Loucy (cell line): ENCODE measurements at regions not wholly inside any gene's neighbourhood (a gene's known extent, or its start where the extent isn't known, plus 50 kb on each side); places are given as distances from the start of the nearest gene placed in this dataset.

Source experiments
- H2AFZ ChIP-seq: fragments of 200-600 bp; sonication (generic); 2 replicates; pipeline ENCODE4 v1.6.0; 2016; ENCODE audit warnings: antibody characterized with exemption, mild to moderate bottlenecking, low read length, moderate library complexity
- H3F3A ChIP-seq: fragments of 200-600 bp; 2 replicates; pipeline ENCODE4 v1.6.0; 2016; ENCODE audit warnings: antibody characterized with exemption, low read depth, mild to moderate bottlenecking
- H3K27me3 ChIP-seq: fragments of 200-600 bp; sonication (generic); 2 replicates; pipeline ENCODE4 v1.6.1; 2014; ENCODE audit warnings: low read length, mild to moderate bottlenecking; ENCODE audit not compliant: insufficient read depth, poor library complexity, severe bottlenecking
- H3K36me3 ChIP-seq: fragments of 200-600 bp; sonication (generic); 2 replicates; pipeline ENCODE4 v1.6.1; 2016; ENCODE audit warnings: low read length; ENCODE audit not compliant: insufficient read depth
- H3K4me1 ChIP-seq: fragments of 200-600 bp; sonication (generic); 2 replicates; pipeline ENCODE4 v1.5.1; 2014; ENCODE audit warnings: low read length, mild to moderate bottlenecking; ENCODE audit not compliant: insufficient read depth, poor library complexity, severe bottlenecking
- H3K4me2 ChIP-seq: fragments of 200-600 bp; sonication (generic); 2 replicates; pipeline ENCODE4 v1.6.0; 2014; ENCODE audit warnings: antibody characterized with exemption, low read length, low read depth, mild to moderate bottlenecking; ENCODE audit not compliant: poor library complexity, severe bottlenecking
- H3K4me3 ChIP-seq: fragments of 200-600 bp; sonication (generic); 2 replicates; pipeline ENCODE4 v1.5.1; 2014; ENCODE audit warnings: low read length, mild to moderate bottlenecking, mixed read lengths; ENCODE audit not compliant: poor library complexity, severe bottlenecking
- H3K79me2 ChIP-seq: fragments of 200-600 bp; sonication (generic); 2 replicates; pipeline ENCODE4 v1.6.1; 2014; ENCODE audit warnings: low read length; ENCODE audit not compliant: insufficient read depth
- H3K9ac ChIP-seq: fragments of 200-600 bp; sonication (generic); 2 replicates; pipeline ENCODE4 v1.6.0; 2014; ENCODE audit warnings: mild to moderate bottlenecking, low read depth, low read length, moderate library complexity; ENCODE audit not compliant: poor library complexity, severe bottlenecking
- H3K9me2 ChIP-seq: fragments of 200-600 bp; sonication (generic); replicated peaks from 2 replicates; pipeline ENCODE4 v1.6.1; 2016; ENCODE audit warnings: low read depth, low read length, mixed read lengths
- H3K9me3 ChIP-seq: fragments of 200-600 bp; sonication (generic); 2 replicates; pipeline ENCODE4 v1.6.1; 2014; ENCODE audit warnings: mild to moderate bottlenecking, antibody characterized with exemption, low read length, low read depth; ENCODE audit not compliant: insufficient read depth
- H4K20me1 ChIP-seq: fragments of 200-600 bp; sonication (generic); 2 replicates; pipeline ENCODE4 v1.6.0; 2014; ENCODE audit warnings: antibody characterized with exemption, low read length, mild to moderate bottlenecking; ENCODE audit not compliant: insufficient read depth, poor library complexity, severe bottlenecking
- EZH2phosphoT487 ChIP-seq: fragments of 200-600 bp; IDR thresholded peaks from 2 replicates; pipeline ENCODE4 v1.6.1; 2018; ENCODE audit warnings: antibody characterized with exemption, mild to moderate bottlenecking, moderate library complexity, borderline replicate concordance
- TF ChIP-seq, protein P1 (sequence below): fragments of 200-600 bp; sonication (generic); conservative IDR thresholded peaks from 2 replicates; pipeline ENCODE4 v1.5.1; 2014; ENCODE audit warnings: mild to moderate bottlenecking, antibody characterized with exemption, low read length

DNA sequence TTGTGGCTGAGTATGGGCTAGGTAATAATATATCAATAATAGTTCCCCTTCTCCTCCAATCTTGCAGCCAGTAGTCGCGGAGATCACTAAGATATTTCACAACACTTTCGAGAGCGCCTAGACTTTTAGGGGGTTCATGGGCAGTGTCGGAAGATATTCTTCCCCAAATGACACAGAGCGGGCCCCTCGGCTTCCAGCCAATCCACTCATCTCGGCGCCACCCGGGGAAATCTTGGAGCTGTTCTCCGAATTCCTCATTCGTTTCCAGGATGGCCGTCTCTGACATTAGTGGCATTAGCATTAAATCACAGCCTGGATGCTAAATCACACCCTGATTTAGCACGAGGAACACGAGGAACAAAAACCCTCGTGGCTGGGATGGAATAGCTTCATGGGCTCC is 437.7 kb downstream of the ZNF516 start:
- H3K9me3 ChIP-seq: 0 out of 2 replicates have a peak, but pooled peaks cover 3% of the 10 kb centered on the region
- no peaks in the 10 kb centered on the region for H3K79me2 ChIP-seq
- no peaks in the 10 kb centered on the region for H3K27me3 ChIP-seq
- TF ChIP-seq, protein P1, sequence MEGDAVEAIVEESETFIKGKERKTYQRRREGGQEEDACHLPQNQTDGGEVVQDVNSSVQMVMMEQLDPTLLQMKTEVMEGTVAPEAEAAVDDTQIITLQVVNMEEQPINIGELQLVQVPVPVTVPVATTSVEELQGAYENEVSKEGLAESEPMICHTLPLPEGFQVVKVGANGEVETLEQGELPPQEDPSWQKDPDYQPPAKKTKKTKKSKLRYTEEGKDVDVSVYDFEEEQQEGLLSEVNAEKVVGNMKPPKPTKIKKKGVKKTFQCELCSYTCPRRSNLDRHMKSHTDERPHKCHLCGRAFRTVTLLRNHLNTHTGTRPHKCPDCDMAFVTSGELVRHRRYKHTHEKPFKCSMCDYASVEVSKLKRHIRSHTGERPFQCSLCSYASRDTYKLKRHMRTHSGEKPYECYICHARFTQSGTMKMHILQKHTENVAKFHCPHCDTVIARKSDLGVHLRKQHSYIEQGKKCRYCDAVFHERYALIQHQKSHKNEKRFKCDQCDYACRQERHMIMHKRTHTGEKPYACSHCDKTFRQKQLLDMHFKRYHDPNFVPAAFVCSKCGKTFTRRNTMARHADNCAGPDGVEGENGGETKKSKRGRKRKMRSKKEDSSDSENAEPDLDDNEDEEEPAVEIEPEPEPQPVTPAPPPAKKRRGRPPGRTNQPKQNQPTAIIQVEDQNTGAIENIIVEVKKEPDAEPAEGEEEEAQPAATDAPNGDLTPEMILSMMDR: no peak
- TF ChIP-seq EZH2phosphoT487: no peak
- no peak overlapping the region for H3K4me3 ChIP-seq
- no peaks in the 10 kb centered on the region for H3K4me1 ChIP-seq
- H3K4me2 ChIP-seq: no peak overlapping the region
- no peaks in the 10 kb centered on the region for H3F3A ChIP-seq
- H3K9ac ChIP-seq: no peak overlapping the region
- no peaks in the 10 kb centered on the region for H4K20me1 ChIP-seq
- H3K9me2 ChIP-seq: no peaks in the 10 kb centered on the region
- no peak overlapping the region for H2AFZ ChIP-seq
- H3K36me3 ChIP-seq: no peaks in the 10 kb centered on the region

DNA sequence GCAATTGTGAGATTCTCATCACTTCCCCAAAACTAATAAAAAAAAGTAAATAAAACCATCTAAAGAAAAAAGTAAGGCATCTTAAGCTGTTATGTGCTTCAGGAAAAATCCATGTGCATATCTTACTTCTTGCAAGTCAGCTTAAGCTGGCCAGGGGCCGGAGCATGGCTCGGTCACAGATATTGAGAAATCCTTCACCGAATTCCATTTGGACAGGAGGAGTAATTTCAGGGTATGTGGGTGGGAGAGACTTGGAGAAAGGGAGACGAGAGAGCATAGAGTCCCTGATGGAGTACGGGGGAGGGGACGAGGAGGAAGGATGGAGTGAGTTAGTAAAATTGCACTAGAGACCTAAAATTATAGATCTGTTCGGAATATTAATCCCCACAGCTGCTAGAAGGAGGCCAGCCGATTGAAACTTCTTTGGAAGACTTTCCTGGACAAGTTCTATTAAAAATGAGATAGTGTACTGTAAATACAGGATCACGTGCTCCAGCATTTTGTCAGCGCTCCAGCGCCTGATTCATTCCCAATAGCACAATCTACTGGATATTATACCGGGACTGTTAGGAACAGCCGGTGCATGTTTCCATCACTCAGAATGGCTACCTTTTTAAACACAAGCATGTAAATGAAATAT is 438.5 kb downstream of the ZNF516 start:
- H3K27me3 ChIP-seq: no peaks in the 10 kb centered on the region
- no peak overlapping the region for H3K4me2 ChIP-seq
- no peaks in the 10 kb centered on the region for H4K20me1 ChIP-seq
- H3K79me2 ChIP-seq: no peaks in the 10 kb centered on the region
- H3K9me3 ChIP-seq: 0 out of 2 replicates have a peak, but pooled peaks cover 3% of the 10 kb centered on the region
- H3F3A ChIP-seq: no peaks in the 10 kb centered on the region
- H3K9ac ChIP-seq: no peak overlapping the region
- no peaks in the 10 kb centered on the region for H3K4me1 ChIP-seq
- no peak overlapping the region for H2AFZ ChIP-seq
- H3K4me3 ChIP-seq: no peak overlapping the region
- no peaks in the 10 kb centered on the region for H3K36me3 ChIP-seq
- TF ChIP-seq, protein P1: no peak
- no peak for TF ChIP-seq EZH2phosphoT487
- H3K9me2 ChIP-seq: no peaks in the 10 kb centered on the region

DNA sequence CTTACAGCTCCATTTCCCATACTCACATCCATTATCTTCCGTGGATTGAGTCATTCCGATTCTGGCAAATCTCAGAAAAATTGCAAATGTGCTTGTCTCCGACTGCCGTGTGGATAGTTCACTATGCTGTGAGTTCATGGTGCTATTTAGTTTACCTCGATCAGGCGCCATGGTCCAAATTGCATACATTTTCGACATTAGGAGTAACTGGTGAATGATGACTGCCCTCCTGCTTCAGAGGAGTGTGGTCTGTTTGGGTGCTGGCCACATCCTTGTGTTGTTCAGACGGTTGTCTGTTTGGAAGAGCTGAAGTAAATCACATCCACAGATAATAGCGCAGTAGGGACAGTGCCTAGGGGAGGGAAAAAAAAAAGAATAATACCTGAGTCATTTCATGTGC is 439.5 kb downstream of the ZNF516 start:
- no peaks in the 10 kb centered on the region for H3F3A ChIP-seq
- no peaks in the 10 kb centered on the region for H3K4me1 ChIP-seq
- 0 out of 2 replicates have a peak, but pooled peaks cover 3% of the 10 kb centered on the region for H3K9me3 ChIP-seq
- TF ChIP-seq, protein P1: no peak
- TF ChIP-seq EZH2phosphoT487: no peak
- H3K4me3 ChIP-seq: no peak overlapping the region
- H3K27me3 ChIP-seq: no peaks in the 10 kb centered on the region
- no peaks in the 10 kb centered on the region for H3K36me3 ChIP-seq
- no peaks in the 10 kb centered on the region for H3K9me2 ChIP-seq
- no peaks in the 10 kb centered on the region for H3K79me2 ChIP-seq
- no peak overlapping the region for H3K4me2 ChIP-seq
- H4K20me1 ChIP-seq: no peaks in the 10 kb centered on the region
- H3K9ac ChIP-seq: no peak overlapping the region
- no peak overlapping the region for H2AFZ ChIP-seq
